ENCODE measurements at regions not wholly inside any gene's neighbourhood (a gene's known extent, or its start where the extent isn't known, plus 50 kb on each side); places are given as distances from the start of the nearest gene placed in this dataset.

DNA sequence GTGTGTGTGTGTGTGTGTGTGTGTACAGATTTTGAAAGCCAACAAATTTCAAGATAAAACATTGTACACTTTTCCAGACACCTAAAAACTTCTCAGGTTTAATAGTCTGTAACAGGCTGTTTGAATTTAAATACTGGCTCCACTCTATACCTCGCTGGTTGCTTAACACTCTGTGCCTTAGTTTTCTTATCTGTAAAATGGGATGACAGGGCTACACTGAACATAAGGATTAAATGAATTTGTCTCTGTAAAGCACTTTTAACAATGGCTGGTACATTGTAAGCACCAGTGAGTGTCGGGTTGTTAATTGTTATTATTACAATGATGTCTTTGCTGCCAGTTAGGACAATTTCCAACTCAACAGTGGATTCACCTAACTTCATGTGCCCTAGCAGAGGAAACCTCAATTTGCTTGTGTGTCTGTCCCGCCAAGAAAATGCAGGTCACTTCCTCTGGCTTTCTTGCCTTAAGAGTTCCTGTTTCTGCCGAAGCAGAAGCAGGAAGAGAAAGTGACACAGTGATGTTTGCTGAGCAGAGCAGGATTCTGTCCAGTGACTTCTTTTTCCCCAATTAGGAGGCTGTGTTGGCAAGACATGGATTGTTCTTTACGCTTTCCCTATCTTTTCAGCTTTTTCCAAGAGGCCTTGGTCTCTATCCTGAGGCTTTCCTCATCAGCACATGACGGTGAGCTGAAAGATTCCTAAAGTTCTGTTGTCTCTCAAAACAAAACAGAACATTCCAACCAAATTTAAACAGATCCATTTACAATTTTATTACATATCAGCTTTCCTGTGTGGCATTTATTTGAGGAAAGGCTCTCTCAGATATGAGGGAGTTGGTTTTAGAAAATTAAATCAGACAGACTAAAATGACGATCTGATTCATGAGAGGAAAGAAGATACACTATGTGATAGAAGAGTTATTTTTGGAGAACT, 154.1 kb upstream of the ATP2B1 start:
- TF ChIP-seq, protein P1, sequence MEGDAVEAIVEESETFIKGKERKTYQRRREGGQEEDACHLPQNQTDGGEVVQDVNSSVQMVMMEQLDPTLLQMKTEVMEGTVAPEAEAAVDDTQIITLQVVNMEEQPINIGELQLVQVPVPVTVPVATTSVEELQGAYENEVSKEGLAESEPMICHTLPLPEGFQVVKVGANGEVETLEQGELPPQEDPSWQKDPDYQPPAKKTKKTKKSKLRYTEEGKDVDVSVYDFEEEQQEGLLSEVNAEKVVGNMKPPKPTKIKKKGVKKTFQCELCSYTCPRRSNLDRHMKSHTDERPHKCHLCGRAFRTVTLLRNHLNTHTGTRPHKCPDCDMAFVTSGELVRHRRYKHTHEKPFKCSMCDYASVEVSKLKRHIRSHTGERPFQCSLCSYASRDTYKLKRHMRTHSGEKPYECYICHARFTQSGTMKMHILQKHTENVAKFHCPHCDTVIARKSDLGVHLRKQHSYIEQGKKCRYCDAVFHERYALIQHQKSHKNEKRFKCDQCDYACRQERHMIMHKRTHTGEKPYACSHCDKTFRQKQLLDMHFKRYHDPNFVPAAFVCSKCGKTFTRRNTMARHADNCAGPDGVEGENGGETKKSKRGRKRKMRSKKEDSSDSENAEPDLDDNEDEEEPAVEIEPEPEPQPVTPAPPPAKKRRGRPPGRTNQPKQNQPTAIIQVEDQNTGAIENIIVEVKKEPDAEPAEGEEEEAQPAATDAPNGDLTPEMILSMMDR (IDR thresholded peaks at IDR 0.05; ENCODE audit: low read depth, low read length, poor library complexity, severe bottlenecking), result no peak
- TF ChIP-seq EZH2phosphoT487 (IDR thresholded peaks at IDR 0.05; ENCODE audit: borderline replicate concordance, low read length), result no peak
